CD4-positive, alpha-beta T cell (primary cell): ENCODE measurements at regions not wholly inside any gene's neighbourhood (a gene's known extent, or its start where the extent isn't known, plus 50 kb on each side); places are given as distances from the start of the nearest gene placed in this dataset.

Source experiments
- ATAC-seq: fragments of 200-7000 bp; cut with Tn5 transposase; one replicate; pipeline ENCODE4 v1.10.0; 2022; ENCODE audit warnings: mild to moderate bottlenecking; ENCODE audit not compliant: poor library complexity
- CTCF ChIA-PET: fragments of 350-600 bp; sonication (Branson Sonifier 250); formaldehyde crosslinking; loops from one replicate; lab custom pipeline; 2021; ENCODE audit warnings: antibody characterized with exemption, inconsistent platforms; lab: Charles Lee
- POLR2A ChIA-PET: fragments of 350-600 bp; sonication (Branson Sonifier 250); formaldehyde crosslinking; loops from one replicate; lab custom pipeline; 2021; ENCODE audit warnings: antibody characterized with exemption, inconsistent platforms; lab: Charles Lee
- DNase-seq, 14 experiments: peaks; one replicate each; pipeline ENCODE4 v3.0.0-alpha.2; 2013 to 2020; ENCODE audit warnings: mixed read lengths in 2 of 14
- H3K27ac ChIP-seq, 2 donors: one replicate each; pipeline versions ENCODE4 v1.5.1 to v1.7.0; 2013; ENCODE audit warnings: low read length in 2 of 2, low read depth in 1 of 2, mild to moderate bottlenecking in 1 of 2
- H3K27me3 ChIP-seq, 2 experiments: 1 replicate in 1 of 2; 2 replicates in 1 of 2; pipeline versions ENCODE4 v1.6.1 to v1.7.0; 2013; ENCODE audit warnings: low read length in 2 of 2, control low read depth in 1 of 2, mild to moderate bottlenecking in 1 of 2, moderate library complexity in 1 of 2; ENCODE audit not compliant: insufficient read depth in 2 of 2, control insufficient read depth in 1 of 2
- H3K36me3 ChIP-seq: one replicate; pipeline ENCODE4 v1.6.1; 2013; ENCODE audit warnings: low read length, control low read depth; ENCODE audit not compliant: insufficient read depth
- H3K4me1 ChIP-seq: one replicate; pipeline ENCODE4 v1.6.1; 2013; ENCODE audit warnings: low read length, control low read depth; ENCODE audit not compliant: insufficient read depth
- H3K4me3 ChIP-seq: one replicate; pipeline ENCODE4 v1.5.1; 2013; ENCODE audit warnings: mild to moderate bottlenecking, low read length, moderate library complexity
- H3K9me3 ChIP-seq, 2 experiments: 1 replicate in 1 of 2; 2 replicates in 1 of 2; pipeline versions ENCODE4 v1.6.1 to v1.7.0; 2013; ENCODE audit warnings: low read length in 2 of 2, mild to moderate bottlenecking in 2 of 2, control low read depth in 1 of 2, moderate library complexity in 1 of 2; ENCODE audit not compliant: control insufficient read depth in 1 of 2, insufficient read depth in 1 of 2
- H3K27ac Mint-ChIP-seq: one replicate; pipeline ENCODE4 v1.8.0; 2020; ENCODE audit warnings: mixed read lengths
- H3K27me3 Mint-ChIP-seq: one replicate; pipeline ENCODE4 v1.8.0; 2021; ENCODE audit warnings: mixed read lengths
- H3K36me3 Mint-ChIP-seq: one replicate; pipeline ENCODE4 v1.8.0; 2021; ENCODE audit warnings: low read depth, mixed read lengths
- H3K4me1 Mint-ChIP-seq: one replicate; pipeline ENCODE4 v1.8.0; 2021; ENCODE audit warnings: low read depth, mixed read lengths
- H3K4me3 Mint-ChIP-seq: one replicate; pipeline ENCODE4 v1.8.0; 2020; ENCODE audit warnings: mild to moderate bottlenecking, mixed read lengths
- H3K9me3 Mint-ChIP-seq: one replicate; pipeline ENCODE4 v1.8.0; 2020; ENCODE audit warnings: mixed read lengths
- CTCF ChIP-seq: fragments of 200-600 bp; IDR thresholded peaks from one replicate; pipeline ENCODE4 v1.8.0; 2022; ENCODE audit warnings: antibody characterized with exemption, mild to moderate bottlenecking
- intact Hi-C, 2 experiments: fragments of 100-400 bp; cut with DNase I in 1 of 2; cut with micrococcal nuclease in 1 of 2; formaldehyde crosslinking; loops; one replicate each; pipeline versions ENCODE4 v1.15.1 to v1.9.0; 2023 to 2025; cut with DNase I, micrococcal nuclease

GRCh38 chr15:93954985-93955571 is 276.3 kb upstream of the MCTP2 start:
- Mint-ChIP-seq H3K4me1 (no peaks in the 10 kb centered on the region), H3K27me3 (no peaks in the 10 kb centered on the region), H3K9me3 (no peaks in the 10 kb centered on the region), H3K27ac (no peak overlapping the region), H3K4me3 (no peak overlapping the region), H3K36me3 (no peaks in the 10 kb centered on the region)
- H3K27ac ChIP-seq, result no peak overlapping the region
- H3K4me1 ChIP-seq, result no peaks in the 10 kb centered on the region
- intact Hi-C loops, result no loop called here
- no peaks in the 10 kb centered on the region for H3K36me3 ChIP-seq
- ChIA-PET POLR2A (no interaction called here), CTCF (no interaction called here)
- no peak for TF ChIP-seq CTCF
- no peaks in the 10 kb centered on the region for H3K27me3 ChIP-seq
- no peak overlapping the region for H3K4me3 ChIP-seq
- DNase-seq, result no peak
- H3K9me3 ChIP-seq, result no peaks in the 10 kb centered on the region
- ATAC-seq, result no peak

GRCh38 chr15:93948726-93949125 is 282.6 kb upstream of the MCTP2 start:
- ChIA-PET POLR2A (no interaction called here), CTCF (no interaction called here)
- Histone ChIP-seq H3K4me3 (no peak overlapping the region), H3K9me3 (no peaks in the 10 kb centered on the region), H3K27ac (no peak overlapping the region), H3K27me3 (no peaks in the 10 kb centered on the region), H3K36me3 (no peaks in the 10 kb centered on the region), H3K4me1 (no peaks in the 10 kb centered on the region)
- TF ChIP-seq CTCF, result no peak
- no peaks in the 10 kb centered on the region for H3K36me3 Mint-ChIP-seq
- H3K4me1 Mint-ChIP-seq, result no peaks in the 10 kb centered on the region
- H3K27ac Mint-ChIP-seq, result no peak overlapping the region
- ATAC-seq, result no peak
- intact Hi-C loops, result no loop called here
- DNase-seq, result no peak
- H3K27me3 Mint-ChIP-seq, result no peaks in the 10 kb centered on the region
- H3K9me3 Mint-ChIP-seq, result no peaks in the 10 kb centered on the region
- H3K4me3 Mint-ChIP-seq, result no peak overlapping the region

DNA sequence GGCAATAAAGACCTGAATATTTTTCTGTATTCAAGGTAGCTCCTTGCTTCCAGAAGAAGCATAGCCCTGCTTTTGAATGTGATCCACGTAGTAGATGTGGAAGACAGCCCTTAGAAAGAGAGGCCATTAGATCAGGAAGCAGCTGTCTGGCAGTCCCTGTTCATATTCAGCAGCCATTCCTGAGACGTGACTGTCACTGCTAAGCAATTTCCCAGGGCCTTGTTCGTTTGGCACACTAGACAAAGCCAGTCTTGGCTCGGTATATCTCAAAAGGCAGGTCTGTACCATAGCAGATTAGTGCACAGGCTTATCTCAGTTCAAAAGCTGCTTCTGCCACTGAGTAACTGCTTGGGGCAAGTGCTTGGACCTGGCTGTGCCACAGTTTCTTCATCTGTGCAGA is 287.8 kb upstream of the MCTP2 start:
- CTCF ChIA-PET, result no interaction called here
- H3K27me3 ChIP-seq, result no peaks in the 10 kb centered on the region

More for the DNA sequence above, 287.8 kb upstream of the MCTP2 start:
- no peak overlapping the region for H3K27ac ChIP-seq
- intact Hi-C loops, result no loop called here
- POLR2A ChIA-PET, result no interaction called here
- Mint-ChIP-seq H3K4me3 (no peak overlapping the region), H3K27me3 (no peaks in the 10 kb centered on the region), H3K9me3 (no peaks in the 10 kb centered on the region), H3K27ac (no peak overlapping the region), H3K4me1 (no peaks in the 10 kb centered on the region), H3K36me3 (no peaks in the 10 kb centered on the region)
- no peaks in the 10 kb centered on the region for H3K9me3 ChIP-seq
- no peak for TF ChIP-seq CTCF
- no peaks in the 10 kb centered on the region for H3K4me1 ChIP-seq
- H3K36me3 ChIP-seq, result no peaks in the 10 kb centered on the region
- ATAC-seq (no peak), DNase-seq (no peak)
- H3K4me3 ChIP-seq, result no peak overlapping the region
